ENCODE measurements at regions not wholly inside any gene's neighbourhood (a gene's known extent, or its start where the extent isn't known, plus 50 kb on each side); places are given as distances from the start of the nearest gene placed in this dataset.

GRCh38 chr4:116058129-116058528, 944.7 kb upstream of the NDST4 start:
- TF ChIP-seq CTCF (IDR thresholded peaks at IDR 0.05) (no peak), POLR2A (IDR thresholded peaks at IDR 0.05) (no peak)
